Stimulated activated CD8-positive, alpha-beta memory T cell treated with anti-CD3 and anti-CD28 coated beads, Interleukin-12 subunit alpha, Interleukin-12 subunit beta, amount 100 ng/mL, for 24 hours (primary cell): ENCODE measurements at regions not wholly inside any gene's neighbourhood (a gene's known extent, or its start where the extent isn't known, plus 50 kb on each side); places are given as distances from the start of the nearest gene placed in this dataset.
"Not testable (repeated sequence)": the region's sequence is repeated elsewhere in the genome, so short reads cannot be mapped to it uniquely, and the experiment has no call there.

ENCODE experiments used
- DNase-seq: peaks from one replicate; pipeline ENCODE4 v3.0.0-alpha.2; 2020; ENCODE audit errors: extremely low read depth

- DNase-seq = no peak
Measured at GRCh38 chr5:90338712-90339372, 70.7 kb downstream of the CETN3 start.

GRCh38 chr5:90337449-90338052, 72.0 kb downstream of the CETN3 start:
- no peak for DNase-seq

- DNase-seq = no peak
Measured at GRCh38 chr5:90336752-90337151, 72.8 kb downstream of the CETN3 start.

DNA sequence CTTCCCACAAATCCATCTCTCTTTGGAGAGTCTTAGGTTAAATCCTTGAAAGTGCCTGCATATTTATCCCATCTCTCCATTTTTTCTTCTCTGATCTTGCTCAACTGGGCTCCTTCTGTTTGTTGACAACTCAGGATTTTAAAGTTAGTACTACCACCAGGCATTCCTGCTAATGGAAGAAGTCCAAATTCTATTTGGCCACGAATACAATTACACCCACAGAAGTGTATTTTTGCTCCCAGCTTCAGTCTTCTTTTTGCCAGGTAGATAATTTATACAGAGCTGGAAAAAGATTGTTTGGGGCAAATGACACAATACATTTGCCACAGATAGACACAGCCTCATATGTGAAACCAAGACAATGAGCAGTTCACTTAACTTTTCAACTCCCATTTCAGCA, 74.8 kb downstream of the CETN3 start:
- no peak for DNase-seq

GRCh38 chr5:90329911-90330310, 79.6 kb downstream of the CETN3 start:
- DNase-seq = no peak

DNA sequence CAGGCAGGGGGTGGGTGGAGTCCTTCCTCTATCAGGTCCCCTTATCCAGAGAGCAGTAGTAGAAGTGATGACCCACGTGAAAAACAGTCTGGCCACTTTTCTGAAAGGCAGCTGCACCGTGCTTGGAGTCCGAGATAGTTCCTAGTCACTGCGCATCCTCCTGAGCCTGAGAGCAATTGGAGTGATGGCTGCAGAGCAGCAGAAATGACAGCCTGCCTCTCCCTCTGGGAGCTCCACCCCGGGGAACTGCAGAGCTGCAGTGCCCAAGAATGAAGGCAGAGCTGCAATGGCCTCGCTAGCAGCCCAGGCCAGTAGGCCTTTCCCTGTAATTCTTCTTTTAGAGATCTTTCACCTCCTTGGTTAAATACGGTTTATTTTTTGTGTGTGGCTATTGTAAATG, 82.6 kb downstream of the CETN3 start:
- no peak for DNase-seq

DNA sequence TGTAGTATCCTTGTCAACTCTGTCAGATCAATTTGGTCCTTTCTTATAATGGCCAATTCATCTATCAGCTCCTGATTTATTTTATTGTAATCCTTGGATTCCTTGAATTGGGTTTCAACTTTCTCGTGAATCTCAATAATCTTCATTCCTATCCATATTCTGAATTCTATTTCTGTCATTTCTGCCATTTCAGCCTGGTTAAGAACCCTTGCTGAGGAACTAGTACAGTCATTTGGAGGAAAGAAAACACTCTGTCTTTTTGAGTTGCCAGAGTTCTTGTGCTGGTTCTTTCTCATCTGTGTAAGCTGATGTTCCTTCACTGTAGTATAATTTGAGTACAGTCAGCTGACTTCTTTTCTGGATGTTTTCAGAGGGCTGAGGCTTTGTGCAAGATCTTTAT, 84.5 kb downstream of the CETN3 start:
- no peak for DNase-seq

DNA sequence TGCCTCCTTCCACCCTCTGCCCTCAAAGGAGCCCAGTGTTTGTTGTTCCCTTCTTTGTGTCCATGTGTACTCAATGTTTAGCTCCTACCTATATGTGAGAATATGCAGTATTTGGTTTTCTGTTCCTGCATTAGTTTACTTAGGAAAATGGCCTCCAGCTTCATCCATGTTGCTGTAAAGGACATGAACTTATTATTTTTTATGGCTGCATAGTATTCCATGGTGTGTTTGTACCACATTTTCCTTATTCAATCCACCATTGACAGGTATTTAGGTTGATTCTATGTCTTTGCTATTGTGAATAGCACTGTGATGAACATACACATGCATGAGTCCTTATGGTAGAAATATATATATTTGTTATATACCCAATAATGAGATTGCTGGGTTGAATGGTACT, 89.2 kb downstream of the CETN3 start:
- not testable (repeated sequence) for DNase-seq

DNA sequence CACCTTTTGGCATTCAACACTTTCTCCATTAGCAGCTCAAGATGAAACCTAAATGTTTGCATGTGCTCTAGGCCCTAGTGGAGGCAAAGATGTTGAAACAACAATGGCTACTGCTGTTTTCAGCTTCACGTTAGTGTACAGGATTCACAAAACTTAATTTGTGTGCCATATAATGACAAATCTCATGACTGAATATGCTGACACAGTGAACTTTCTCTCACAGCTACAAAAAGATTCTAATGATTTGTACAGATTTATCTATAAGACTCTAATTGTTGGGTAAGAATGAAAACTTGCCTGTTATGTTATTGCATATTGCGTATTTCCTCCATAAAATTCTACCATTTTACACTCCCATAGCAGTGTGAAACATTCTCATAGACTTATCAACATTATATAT, 97.5 kb downstream of the CETN3 start:
- DNase-seq = no peak

GRCh38 chr5:90311401-90311800, 98.2 kb downstream of the CETN3 start:
- DNase-seq = no peak

DNA sequence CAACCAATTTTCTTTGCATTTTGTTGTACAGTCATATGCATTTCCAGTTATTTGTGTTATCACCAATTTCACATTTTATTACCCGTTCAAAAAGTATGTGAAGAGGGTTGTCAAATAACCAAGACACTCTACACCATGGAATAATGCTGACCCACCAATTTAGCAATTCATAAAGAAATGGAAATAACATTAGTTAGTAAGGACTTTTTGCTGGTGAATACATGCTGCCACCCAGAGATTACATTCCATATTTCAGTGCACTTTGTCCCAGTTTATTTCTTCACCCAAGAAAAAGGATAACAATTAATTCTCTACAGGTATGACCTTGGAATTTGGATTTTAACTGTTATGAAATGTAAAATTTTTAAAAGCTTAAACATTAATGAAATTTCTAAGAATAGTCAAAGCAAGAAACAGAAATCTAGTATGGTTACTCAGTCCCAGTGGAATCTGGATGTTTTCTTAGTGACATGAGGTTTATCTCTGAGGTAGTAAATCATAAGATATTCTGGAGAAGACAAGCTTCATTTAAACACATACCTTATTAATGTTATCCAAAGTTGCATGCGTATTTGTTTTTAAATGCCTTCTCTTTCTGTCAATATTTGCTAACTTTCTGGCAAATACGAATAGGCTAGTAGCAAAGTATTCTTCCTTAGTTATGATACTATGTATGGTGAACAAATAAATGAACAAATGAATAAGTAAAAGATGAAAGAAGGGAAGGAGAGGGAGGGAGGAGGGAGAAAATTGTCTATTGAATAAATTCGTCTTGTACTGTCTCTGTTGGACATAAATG, 100.6 kb downstream of the CETN3 start:
- DNase-seq = no peak

- no peak for DNase-seq
Measured at GRCh38 chr5:90307782-90308181, 101.8 kb downstream of the CETN3 start.

GRCh38 chr5:90307322-90307721, 102.2 kb downstream of the CETN3 start:
- no peak for DNase-seq

DNA sequence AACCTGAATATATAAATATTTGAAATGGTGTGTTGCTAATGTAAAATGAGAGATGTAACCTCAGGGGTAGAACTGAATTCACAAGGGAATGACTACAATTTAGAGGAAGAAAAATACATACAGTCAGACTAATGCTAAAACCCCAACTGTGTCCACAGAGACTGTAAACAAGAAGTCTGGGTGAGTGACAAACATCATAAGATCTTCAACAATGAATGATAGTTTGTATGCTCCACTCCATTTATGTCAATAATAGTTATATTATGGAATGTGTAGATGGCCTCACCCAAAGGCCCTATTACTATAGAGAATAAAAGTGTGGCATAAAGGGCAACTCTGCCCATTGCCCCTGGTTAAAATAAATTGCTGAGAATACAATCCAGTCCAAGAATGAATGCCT, 102.9 kb downstream of the CETN3 start:
- no peak for DNase-seq

DNA sequence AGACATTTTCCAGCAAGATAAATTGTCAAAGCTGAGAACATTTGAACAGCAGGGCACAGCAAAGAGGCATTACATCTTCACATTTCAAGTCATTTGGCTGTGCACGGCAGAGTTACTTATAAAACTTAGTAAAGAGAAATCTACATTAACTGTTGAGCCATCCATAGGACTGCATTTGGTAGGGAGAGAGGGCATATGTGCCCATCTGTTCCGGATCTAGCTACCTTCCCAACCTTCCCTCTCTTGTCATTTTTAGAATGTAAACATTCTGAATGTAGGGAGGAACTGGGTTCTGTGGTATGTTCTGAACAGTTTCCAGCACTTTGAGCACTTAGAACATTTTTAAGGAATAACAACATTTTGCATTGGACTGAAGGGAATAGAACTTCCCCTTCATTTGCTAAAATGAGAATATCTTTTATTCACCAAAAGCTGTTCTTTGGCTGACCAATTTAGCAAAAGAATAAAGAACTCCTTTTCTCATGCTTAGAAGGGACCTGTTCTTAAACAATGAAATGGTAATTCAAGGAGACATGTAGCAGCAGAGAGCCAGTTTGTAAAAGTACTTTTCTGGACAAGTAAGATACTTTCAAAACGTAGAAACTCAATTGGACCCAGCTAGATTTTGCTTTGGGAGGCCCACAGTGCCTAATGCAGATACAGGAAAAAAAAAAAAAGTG, 104.4 kb downstream of the CETN3 start:
- DNase-seq = no peak

DNA sequence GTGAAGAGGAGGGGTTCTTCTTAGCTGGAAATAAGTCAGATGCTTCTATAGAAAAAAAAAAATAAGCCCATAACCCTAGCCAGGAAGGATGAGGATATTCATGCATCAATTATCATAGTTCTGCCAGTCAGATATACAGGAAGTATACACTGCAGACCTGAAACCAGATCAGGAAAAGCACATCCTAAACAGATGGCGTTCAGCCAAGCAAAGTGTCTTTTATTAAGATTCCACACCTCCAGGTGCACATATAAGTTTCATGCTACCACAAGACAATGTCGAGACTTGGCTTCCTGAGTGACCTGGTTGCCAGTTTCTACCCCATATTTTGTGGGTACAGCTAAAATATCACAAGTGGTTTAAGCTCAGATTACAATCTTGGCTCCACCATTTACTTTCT, 108.3 kb downstream of the CETN3 start:
- DNase-seq = no peak

- no peak for DNase-seq
Measured at GRCh38 chr5:90297045-90297764, 112.4 kb downstream of the CETN3 start.

- no peak for DNase-seq
Measured at GRCh38 chr5:90294604-90295003, 115.0 kb downstream of the CETN3 start.

DNA sequence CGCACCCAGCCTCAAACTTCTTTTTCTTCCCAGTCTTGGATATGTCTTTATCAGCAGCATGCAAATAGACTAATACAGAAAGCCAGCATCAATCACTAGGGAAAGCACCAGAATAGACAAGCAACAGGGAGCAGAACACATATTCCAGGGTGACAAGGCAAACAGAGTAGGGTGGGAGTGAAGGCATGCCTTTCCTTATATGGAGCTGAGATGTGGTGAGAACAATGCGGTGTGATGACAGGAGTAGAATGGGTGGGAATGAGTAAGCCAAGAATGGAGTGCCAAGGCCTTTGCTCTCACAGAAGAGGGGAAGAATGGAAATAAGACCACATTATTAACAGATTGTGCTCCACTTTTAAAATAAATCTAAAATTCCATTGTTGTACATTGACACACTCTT, 115.6 kb downstream of the CETN3 start:
- no peak for DNase-seq

GRCh38 chr5:90290648-90291047, 118.9 kb downstream of the CETN3 start:
- DNase-seq = no peak

GRCh38 chr5:90289837-90290236, 119.7 kb downstream of the CETN3 start:
- DNase-seq = no peak

DNA sequence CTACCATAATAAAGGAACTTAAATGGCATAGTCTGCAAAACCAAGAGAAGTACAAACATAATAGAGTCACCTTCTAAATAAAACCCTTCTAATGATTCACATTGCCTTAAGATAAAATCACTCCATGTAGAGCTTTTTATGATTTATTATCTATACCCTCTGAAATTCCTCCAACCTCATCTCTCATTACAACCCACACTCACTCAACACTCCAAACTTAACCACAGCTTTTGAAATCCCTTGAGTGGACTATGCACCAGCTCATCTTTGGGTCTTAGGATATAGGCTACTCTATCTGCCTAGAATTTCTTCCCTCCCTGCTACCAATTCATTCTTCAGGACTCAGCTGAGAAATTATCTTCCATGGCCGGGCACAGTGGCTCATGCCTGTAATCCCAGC, 122.5 kb downstream of the CETN3 start:
- no peak for DNase-seq
